Midbrain (tissue), 1 donor: ENCODE measurements at regions not wholly inside any gene's neighbourhood (a gene's known extent, or its start where the extent isn't known, plus 50 kb on each side); places are given as distances from the start of the nearest gene placed in this dataset.

Experiments used
- DNase-seq: peaks from one replicate; lab custom pipeline; 2025; lab: John Stamatoyannopoulos, UW

DNA sequence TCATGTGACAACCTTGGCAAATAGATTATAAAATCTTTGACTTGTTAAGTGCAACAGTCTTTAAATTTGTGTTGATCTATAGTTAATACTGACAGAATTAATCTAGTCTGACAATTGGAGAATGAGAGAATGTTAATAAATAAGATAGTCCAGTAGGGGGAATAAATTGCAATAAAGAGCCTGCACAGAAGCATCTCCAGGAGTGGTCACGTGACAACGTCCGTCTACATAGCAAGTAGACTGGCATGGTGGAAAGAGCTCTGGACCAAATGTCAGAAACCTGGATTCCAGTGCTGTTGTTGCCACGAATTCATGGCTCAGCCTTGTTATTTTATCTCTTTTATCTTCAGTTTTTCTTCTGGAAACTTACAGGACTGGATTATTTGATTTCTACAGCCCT is 436.5 kb downstream of the RAB28 start:
- no peak for DNase-seq

DNA sequence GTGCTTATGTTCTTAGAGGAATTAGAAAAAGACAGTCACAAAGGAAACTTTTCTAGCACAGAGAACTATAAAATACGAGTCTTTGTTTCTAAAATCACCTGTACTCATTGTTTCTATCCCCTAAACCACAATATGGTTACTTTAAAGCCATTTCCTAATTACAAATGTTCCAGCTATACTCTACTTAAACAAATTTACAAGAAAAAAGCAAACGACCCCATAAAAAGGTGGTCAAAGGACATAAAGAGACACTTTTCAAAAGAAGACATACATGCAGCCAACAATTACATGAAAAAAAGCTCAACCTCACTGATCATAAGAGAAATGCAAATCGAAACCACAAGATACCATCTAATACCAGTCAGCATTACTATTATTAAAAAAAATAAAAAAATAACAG is 447.3 kb downstream of the RAB28 start:
- no peak for DNase-seq

DNA sequence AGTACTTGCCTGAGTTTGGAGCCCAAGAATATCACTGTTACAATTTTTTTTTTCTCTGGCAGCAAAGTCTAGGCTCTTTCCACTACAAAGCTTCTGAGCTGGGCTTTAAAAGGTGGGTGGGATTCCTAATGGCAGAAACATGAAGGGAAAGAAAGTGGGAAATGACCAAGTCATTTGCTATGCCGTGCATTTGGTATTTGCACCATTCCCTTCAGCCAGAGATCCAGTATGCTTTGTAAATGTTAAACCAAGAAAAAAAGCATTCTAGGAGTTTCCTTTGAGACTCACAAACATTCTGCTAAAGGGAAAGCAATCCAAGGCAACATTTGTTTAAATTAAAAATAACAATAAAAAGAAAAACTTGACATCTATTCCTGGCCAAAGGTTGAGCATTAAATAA is 451.2 kb downstream of the RAB28 start:
- no peak for DNase-seq

DNA sequence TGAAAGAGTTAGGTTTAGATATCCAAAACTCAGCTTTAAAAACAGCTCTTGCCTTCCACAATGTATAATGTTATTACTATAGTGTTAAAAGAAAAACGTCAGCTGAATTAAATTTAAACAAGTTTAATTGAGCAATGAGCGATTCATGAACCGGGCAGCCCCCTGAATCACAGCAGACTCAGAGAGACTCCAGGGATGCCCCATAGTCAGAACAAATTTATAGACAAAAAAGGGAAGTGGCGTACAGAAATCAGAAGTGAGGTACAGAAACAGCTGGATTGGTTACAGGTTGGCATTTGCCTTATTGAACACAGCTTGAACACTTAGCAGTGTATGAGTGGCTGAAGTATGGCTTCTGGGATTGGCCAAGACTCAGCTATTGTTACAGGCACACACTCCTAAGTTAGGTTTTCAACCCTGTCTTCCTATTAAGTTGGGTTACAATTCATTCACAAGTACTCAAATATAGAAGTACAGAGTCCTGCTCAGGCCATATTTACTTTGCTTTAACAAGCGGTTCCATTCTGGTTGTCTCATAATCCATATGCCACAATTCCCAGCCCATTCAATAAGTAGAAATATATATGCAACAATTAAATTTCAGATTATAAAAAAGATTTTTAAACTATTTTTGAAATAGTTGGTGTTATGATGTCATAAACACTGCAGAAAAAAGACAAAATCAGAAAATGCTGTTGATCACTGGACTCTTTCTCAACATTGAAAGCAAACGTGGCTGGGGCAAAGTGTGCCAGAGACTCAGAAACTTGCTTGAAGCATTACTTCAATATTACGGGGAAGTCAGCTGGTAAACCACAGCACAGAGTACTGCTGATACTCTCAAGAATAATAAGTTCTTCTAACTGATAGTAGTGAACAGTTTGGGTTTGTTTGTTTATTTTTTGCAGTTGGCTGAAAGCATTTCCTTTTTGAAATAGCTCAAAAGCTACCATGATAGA is 459.7 kb downstream of the RAB28 start:
- DNase-seq: no peak

DNA sequence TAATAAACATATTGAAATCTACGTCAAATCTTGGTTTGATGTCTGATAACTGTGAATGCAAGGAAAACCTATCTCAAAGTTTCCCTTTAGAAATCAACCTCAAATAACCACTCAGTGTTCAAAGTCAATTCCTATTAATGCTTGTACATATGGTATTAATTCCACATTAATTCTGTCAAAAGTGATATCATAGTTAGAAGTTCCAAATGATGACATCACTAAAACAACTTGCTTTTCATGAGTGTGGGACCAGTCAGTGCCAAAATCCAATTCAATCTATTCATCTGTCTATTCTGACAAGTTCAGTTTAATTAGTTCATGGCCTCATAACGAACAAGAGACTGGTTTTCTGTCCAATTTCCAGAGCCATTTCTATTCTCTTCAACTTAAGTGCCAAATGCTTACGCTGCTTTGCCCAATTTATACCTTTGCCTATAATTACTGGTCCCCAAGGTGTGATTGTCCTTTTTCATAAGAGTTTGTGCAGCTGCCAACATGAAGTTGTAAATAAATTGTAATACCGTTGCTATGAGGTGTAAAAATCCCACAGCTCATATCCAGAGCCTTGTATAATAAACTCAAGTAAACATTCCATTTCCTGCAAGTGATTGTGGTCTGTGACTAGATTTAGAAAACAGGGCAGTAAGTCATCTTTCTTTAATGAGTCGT is 476.2 kb downstream of the RAB28 start:
- no peak for DNase-seq

DNA sequence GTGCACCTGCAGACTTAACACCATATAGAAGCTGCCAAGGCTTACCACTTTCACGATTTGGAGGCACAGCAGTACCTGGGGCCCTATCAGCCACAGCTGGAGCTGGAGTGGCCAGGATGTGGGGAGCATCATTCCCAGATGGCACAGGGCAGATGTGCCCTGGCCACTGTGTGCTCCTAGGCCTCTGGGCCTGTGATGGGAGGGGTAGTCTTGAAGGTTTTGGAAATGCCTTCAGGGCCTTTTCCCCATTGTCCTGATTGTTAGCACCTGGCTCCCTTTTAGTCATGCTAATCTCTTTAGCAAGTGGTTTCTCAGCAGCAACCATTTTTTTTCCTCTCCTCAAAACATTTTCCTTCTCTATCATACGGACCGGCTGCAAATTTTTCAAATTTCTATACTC is 490.2 kb downstream of the RAB28 start:
- no peak for DNase-seq

DNA sequence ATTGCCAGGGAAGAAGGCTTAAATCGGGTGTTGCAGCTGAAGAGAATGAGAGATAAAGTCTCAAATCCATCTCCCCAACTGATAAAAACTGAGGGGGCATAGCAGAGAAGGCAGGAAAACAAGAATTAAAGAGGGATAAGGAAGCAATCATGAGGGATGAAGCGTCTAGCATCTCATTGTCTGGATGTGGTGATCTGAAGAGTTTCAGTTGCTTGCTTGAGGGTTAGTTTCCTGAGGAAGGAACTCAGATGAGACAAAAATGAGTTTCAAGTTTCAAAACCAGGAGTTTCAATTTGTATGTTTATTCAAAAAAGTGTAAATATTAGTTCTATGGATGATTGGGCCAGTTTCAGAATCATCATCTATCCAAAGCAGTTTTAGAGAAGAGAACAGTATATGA is 496.9 kb downstream of the RAB28 start:
- DNase-seq: no peak

DNA sequence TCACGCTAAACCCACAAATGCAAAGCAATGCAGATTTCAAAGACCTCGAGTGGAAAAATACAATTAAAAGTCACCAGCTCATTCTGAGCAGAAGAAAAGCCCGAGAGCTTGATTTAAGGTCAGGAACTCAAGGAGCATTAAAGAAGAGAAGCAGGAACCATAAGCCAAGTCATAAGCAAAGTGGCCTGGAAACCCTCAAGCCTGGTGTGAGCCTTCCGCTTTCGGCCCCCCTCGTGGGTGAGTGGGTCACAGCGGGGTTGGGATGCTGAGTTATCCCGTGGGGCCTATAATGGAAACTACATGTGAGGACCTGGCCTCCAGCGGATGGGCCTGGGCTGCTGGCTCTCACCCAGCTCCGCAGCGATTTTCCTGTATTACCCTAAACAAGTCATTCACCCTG is 504.3 kb downstream of the RAB28 start:
- no peak for DNase-seq

DNA sequence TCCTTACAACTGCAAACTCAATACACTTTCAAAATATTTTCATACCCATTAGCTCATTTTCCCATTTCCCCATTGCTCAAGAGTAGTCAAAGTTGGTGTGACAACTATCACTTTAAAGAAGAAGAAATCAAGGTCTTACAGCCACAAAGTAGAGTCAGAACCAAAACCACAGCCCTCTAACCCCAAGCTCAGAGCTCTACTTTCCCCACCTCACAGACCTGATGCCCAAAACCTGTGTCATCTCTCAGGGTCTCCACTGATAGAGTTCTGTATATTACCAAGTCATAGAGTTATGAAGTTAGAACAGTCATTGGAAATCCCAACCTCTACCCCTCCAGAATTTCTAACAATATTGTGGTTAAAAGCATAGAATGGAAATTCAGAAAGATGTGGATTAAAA is 505.8 kb downstream of the RAB28 start:
- DNase-seq: no peak

DNA sequence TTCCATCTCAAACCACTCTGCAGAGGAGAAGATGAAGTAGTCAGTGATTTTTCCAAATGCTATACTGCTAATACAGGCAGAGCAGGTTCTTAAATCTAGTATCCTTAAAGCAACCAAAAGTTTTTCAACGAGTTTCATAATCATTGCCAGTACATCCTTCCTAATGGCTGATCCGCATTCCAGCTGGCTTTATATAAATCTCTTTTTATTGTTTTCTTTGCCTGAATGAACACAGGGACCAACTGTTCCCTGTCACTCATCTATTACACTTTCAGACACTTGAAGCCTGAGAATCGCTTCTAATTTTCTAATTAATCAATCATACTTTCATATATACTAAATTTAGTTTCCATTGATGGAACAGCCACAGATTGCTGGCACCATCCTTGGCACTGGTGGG is 508.6 kb downstream of the RAB28 start:
- no peak for DNase-seq

DNA sequence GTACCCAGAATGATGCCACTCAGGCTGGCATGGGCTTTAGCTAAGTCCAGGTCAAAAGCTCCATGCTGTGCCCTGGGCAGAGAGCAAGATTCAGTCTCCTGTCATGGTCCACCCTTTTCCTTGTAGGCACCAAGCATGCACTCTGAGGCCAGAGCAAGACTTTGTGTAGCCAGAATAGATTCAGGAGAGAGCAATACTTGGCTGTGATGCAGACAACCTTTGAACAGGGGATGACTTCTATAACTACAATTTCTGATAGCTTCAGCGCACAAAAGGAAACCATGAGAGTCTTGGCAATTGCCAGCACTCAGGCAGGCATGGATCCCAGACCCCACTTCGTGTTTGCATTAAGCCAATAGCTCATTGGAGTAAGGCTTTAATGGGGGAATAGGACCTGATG is 510.6 kb downstream of the RAB28 start:
- DNase-seq: no peak

DNA sequence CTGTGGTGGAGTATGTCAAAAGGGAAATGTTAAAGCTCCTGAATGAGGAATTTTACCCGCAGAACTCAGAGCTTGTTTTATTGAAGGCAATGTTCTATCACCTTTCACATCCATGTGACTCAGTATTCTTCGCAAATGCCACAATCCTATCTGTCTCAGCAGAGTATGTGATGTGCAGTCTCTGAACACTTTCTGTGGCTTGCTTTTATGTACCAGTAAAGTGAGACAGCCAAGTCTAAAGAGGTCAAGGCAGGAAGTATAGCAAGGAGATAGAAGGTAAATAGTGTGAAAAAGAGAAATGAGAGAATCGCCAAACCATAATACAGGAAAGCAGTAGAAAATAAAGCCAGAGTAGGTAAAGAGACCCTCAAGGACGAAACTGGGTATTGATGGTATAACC is 515.8 kb downstream of the RAB28 start:
- DNase-seq: no peak

DNA sequence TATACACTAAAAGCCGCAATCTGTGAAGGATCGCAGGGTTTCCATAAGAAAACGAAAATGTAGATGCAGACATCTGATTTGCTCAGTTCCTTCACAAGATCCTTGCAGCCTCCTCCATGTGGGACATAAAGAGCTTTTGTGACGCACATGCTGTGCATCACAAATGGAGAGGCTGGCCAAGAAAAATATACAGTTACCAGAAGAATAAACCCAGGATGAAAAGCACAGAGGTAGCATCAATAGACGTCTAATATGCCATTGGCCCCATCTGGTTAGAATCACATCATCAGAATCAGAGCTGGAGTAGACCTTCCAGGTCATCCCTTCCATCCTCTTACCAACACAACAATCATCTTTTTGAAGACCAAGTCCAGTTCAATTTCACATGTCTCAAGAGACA is 517.4 kb downstream of the RAB28 start:
- no peak for DNase-seq

DNA sequence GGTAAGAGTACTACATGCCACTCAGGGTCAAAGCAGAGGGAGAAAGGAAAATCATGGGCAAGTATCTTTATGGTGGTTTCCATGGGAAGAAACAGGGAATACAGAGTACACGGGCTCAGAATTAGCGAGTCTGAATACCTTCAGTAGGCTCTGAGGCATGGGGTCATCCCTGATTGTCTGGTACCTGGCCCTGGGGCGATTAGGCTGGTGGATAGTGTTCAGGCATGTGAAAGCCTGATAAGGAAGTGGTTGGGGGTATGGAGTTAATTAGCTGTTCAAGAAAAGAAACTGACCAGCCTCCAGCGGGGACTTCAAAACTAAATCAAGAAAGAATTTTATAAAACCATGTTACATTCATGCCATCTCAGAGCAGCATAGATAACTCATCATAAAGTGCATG is 518.8 kb downstream of the RAB28 start:
- no peak for DNase-seq

DNA sequence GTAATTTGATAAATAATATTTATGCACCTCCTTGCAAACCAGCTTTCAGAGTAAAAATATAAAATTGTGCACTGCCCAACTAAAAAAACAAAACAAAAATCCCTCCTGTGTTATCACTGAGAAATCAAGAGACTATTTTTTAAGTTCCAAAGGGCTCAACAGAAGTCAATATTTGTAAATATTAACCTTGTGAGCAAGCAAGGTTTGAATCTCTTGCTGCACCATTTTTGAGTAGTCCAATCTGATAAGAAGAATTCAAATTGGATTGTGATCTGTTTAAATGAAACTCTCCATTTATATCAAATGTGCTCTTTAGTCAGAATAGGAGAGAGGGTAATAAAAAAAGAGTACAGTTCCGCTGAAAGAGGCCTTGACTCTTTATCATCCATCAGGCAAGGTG is 520.2 kb downstream of the RAB28 start:
- DNase-seq: no peak

DNA sequence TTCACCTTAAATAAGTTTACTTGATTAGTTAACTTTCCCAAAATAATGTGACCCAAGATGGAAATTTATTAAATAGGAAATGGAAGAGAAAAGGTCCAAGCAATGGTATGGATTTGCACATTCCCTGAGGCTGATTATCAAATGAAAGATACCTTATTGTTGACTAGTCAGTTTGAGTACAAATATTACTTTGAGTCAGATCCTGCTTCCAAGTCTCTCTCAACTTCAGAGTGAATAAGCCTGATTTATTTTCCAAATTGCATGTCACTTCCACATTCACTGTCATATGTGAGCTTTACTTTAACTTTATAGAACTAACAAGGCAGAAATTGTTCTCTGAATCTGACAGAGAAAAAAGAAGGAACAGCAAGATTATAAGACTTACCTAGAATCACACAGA is 520.8 kb downstream of the RAB28 start:
- DNase-seq: no peak

DNA sequence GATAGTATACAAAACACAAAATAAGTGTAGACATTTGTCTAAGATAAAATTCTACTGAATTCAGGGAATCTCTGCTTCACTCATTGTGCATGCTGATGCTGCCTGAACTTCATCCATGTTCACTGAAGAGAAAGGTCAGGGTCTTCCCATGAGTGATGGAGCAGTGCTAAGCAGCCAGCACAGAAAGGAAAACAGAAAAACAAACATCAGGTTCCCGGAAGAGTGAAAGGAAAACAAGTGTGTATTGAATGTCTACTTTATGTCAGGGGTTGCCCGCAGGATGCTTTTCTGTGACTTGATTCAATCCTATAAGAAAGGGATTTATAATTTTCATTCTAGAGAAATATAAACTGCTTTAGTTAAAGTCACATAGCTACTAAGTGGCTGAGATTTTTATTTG is 522.4 kb downstream of the RAB28 start:
- no peak for DNase-seq

DNA sequence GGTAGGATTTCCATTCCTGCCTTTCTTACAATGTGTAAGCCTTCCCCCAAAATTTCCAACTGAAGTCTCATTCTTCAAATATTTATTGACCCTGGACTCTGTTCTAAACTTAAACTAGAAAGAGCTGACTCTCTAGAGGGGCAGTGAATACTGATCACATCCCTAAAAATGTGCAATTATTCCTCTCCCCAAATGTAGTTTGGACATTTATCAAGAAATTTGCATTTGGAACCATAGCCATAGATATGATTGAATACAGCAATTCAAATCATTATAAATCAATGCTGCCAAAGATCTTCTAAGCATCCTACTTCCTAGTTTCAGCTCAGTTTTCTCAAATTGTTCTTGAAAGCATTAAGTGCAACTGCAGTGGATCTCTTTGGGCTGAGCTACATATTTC is 525.7 kb downstream of the RAB28 start:
- DNase-seq: no peak

DNA sequence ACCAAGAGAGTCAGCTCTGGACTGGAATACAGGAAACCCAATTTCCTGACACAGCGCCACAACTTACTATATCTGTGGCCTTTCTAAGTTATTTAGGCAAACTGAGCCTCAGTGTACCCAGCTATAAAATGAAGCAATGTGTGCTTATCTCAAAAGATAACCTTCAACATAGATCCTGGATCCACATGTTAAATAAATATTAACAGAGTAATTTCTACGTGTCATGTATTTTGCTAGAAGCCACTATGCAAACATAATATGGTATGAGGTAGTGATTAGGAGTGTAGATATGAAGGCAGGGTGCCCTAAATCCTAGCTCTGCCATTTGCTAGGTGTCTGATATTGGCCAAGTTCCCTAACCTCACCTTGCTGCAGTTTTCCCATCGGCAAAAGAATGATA is 527.0 kb downstream of the RAB28 start:
- no peak for DNase-seq

DNA sequence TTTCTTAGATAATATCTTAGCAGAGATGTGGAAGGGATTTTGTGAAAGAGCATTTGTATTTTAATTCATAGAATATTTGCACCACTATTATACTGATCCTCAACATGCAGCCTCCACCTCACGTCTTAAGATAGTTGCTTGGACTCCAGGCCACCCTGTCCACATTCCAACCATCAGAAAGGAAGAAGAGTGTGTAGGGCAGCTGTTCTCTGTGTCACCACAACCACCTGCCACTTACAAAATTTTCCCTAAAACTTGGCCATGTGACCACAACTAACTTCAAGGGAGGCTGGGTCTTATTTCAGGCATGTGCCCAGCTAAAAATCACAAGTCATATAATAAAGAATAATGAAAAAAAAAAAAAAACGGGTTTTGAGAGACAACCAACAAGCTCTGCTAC is 528.1 kb downstream of the RAB28 start:
- no peak for DNase-seq

DNA sequence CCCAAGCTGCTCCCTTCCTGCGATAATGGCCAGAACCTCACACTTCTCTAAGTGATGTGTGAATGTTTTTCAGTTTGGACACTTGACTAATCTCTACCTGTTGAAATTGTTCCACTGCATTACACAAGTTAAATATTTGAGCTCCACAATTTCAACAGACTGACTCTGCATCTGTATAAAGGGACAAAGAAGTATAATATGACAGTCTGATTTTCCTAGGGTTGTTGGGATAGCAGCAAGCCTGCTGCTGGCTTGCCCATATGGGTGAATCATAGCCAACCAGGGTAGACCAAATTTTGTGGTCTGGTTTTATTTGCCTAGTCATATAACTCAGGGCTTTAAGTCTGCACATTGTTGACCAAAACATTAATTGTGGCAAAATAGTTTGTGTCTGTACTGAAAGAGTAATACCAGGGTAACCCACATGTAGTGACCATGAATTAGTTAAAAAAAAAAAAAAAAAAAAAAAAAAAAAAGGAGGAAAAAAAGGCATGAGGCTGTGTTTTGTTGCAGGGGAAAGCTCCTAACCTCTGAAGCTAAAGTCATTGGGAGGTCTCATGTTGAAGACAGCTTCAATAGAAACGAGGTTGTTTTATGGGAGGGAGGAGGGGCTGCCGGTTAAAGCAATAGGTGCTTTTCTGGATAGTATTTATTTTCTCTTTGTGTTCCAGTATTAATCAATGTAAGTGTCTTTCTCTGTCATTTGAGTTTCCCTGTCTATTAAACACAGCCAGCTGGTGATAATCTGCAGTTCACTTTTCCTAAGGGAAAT is 534.2 kb downstream of the RAB28 start:
- DNase-seq: no peak

DNA sequence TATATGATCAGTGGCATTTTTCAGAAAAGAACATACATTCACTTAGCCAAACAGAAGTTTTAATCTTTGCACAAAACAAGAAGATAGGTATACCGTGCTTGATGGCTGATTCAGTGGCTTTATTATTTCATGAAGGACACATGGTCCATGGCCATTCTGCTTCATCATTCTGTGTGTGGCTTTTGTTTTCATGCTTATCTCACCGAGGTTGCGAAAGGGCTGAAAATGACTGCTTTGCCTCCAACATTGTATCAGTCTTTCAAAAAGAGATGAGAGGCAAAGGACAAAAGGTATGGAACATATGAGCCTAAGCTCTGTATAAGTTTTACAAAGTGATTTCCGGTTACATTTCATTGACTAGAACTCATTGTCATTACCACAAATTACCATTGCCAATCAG is 541.1 kb downstream of the RAB28 start:
- no peak for DNase-seq

DNA sequence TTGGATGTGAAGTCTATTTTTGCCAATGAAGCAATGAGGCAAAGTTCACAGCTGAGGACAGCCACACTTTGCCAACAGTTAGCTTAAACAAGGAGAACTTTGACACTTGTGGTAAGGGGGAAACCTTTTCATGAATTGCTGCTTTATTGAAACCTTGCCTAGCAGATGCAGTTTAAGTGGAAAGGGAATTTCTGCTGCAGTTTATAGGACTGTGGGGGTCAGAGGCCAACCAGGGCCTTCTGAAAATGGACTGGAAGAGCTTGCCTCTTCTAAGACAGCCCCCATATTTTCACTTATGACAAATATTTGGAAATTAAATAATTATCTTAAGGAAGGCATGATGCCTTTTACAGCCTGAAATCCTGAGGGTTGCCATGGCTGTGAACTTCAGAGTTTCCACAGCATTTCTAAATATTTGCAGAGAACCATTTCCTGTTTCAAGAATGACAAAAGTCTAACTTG is 550.3 kb downstream of the RAB28 start:
- DNase-seq: no peak
